Ovary (tissue), 3 donors: ENCODE measurements at regions not wholly inside any gene's neighbourhood (a gene's known extent, or its start where the extent isn't known, plus 50 kb on each side); places are given as distances from the start of the nearest gene placed in this dataset.

Source experiments
- POLR2A ChIP-seq: fragments of 450-650 bp; IDR thresholded peaks from one replicate; pipeline ENCODE4 v1.6.1; 2017; ENCODE audit warnings: antibody characterized with exemption, mild to moderate bottlenecking, moderate library complexity
- TF ChIP-seq, protein P1 (sequence below), 3 donors: fragments of 450-650 bp in 2 of 3; fragments of 200-600 bp in 1 of 3; IDR thresholded peaks; one replicate each; pipeline versions ENCODE4 v1.5.1 to v1.8.0; 2016 to 2022; ENCODE audit warnings: antibody characterized with exemption in 3 of 3, mild to moderate bottlenecking in 1 of 3
- donor health status: DM: no; HTN: no; CAD: no.

GRCh38 chr5:166781737-166782136 lies 1509.7 kb upstream of the WWC1 start:
- TF ChIP-seq, protein P1, sequence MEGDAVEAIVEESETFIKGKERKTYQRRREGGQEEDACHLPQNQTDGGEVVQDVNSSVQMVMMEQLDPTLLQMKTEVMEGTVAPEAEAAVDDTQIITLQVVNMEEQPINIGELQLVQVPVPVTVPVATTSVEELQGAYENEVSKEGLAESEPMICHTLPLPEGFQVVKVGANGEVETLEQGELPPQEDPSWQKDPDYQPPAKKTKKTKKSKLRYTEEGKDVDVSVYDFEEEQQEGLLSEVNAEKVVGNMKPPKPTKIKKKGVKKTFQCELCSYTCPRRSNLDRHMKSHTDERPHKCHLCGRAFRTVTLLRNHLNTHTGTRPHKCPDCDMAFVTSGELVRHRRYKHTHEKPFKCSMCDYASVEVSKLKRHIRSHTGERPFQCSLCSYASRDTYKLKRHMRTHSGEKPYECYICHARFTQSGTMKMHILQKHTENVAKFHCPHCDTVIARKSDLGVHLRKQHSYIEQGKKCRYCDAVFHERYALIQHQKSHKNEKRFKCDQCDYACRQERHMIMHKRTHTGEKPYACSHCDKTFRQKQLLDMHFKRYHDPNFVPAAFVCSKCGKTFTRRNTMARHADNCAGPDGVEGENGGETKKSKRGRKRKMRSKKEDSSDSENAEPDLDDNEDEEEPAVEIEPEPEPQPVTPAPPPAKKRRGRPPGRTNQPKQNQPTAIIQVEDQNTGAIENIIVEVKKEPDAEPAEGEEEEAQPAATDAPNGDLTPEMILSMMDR (IDR thresholded peaks at IDR 0.05): no peak
- no peak for TF ChIP-seq POLR2A
